ENCODE measurements at regions not wholly inside any gene's neighbourhood (a gene's known extent, or its start where the extent isn't known, plus 50 kb on each side); places are given as distances from the start of the nearest gene placed in this dataset.

DNA sequence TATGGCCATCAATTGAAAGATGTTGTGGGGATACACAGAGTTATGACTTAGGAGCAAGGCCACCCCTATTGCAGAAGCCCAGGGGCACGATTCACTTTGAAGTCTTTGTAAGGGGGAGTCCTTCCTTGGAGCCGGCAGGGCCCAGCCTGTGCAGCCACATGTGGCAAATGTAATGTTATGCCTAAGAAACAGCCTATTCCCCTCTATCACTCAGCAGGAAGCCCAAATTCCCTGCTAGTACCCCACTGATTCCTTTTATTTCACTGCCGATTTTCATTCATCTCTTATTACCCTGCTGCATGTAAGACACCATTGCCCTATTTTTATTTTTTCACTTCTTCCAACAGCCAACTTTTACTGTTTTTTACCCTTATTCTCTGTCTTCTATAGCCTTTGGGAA lies 233.2 kb downstream of the PMP22 start:
- Mint-ChIP-seq H3K36me3 (ENCODE audit: unreplicated experiment) (no peaks in the 10 kb centered on the region), H3K4me3 (ENCODE audit: unreplicated experiment) (no peak overlapping the region), H3K9me3 (ENCODE audit: unreplicated experiment) (no peaks in the 10 kb centered on the region), H3K4me1 (ENCODE audit: low read depth, unreplicated experiment) (no peaks in the 10 kb centered on the region), H3K27ac (ENCODE audit: unreplicated experiment) (no peak overlapping the region), H3K27me3 (ENCODE audit: unreplicated experiment) (peaks cover 3% of the 10 kb centered on the region)
- DNase-seq, result no peak
- TF ChIP-seq, protein P1, sequence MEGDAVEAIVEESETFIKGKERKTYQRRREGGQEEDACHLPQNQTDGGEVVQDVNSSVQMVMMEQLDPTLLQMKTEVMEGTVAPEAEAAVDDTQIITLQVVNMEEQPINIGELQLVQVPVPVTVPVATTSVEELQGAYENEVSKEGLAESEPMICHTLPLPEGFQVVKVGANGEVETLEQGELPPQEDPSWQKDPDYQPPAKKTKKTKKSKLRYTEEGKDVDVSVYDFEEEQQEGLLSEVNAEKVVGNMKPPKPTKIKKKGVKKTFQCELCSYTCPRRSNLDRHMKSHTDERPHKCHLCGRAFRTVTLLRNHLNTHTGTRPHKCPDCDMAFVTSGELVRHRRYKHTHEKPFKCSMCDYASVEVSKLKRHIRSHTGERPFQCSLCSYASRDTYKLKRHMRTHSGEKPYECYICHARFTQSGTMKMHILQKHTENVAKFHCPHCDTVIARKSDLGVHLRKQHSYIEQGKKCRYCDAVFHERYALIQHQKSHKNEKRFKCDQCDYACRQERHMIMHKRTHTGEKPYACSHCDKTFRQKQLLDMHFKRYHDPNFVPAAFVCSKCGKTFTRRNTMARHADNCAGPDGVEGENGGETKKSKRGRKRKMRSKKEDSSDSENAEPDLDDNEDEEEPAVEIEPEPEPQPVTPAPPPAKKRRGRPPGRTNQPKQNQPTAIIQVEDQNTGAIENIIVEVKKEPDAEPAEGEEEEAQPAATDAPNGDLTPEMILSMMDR (IDR thresholded peaks at IDR 0.05; ENCODE audit: partially characterized antibody, unreplicated experiment), result no peak

DNA sequence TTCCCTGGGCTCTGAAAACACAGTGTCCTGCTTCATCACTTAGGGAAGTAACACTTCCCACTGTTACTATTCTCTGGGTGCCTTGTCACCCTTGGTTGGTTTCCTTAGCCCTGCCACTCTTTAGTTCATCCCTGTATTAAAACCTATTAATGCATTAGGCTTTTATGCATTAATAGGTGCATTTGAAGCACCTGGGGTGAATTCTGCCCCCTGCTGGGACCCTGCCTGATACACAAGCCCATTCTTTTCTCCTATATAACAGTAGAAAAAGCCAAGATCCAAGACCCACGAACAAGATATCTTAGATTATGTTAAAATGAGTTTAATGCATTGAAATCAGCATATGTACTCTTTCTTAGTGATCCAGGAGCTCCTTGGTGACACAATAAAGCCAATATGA lies 235.7 kb downstream of the PMP22 start:
- H3K4me1 Mint-ChIP-seq (ENCODE audit: low read depth, unreplicated experiment), result no peaks in the 10 kb centered on the region
- peaks cover 3% of the 10 kb centered on the region for H3K27me3 Mint-ChIP-seq (ENCODE audit: unreplicated experiment)
- H3K36me3 Mint-ChIP-seq (ENCODE audit: unreplicated experiment), result no peaks in the 10 kb centered on the region
- DNase-seq, result no peak
- TF ChIP-seq, protein P1 (IDR thresholded peaks at IDR 0.05; ENCODE audit: partially characterized antibody, unreplicated experiment), result no peak
- H3K9me3 Mint-ChIP-seq (ENCODE audit: unreplicated experiment), result no peaks in the 10 kb centered on the region
- H3K27ac Mint-ChIP-seq (ENCODE audit: unreplicated experiment), result no peak overlapping the region
- no peak overlapping the region for H3K4me3 Mint-ChIP-seq (ENCODE audit: unreplicated experiment)

DNA sequence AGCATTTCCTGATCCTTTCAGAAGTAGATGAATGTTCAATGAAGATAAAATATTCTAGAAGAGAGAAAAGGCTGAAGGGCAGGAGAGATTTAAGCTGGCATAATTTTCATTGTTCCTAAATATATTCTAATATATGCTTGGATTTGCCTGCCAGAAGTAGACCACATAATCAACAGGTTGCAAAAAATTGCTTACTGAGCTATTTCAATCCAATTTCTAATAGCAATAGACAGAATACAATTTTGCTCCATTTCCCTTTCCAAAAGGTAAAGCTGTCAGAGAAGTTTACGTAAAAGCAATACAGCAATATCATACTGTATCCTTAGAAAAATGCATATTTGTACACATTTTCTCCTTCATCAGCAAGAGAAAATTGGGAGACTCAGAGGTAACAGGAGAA lies 237.3 kb downstream of the PMP22 start:
- Mint-ChIP-seq H3K36me3 (ENCODE audit: unreplicated experiment) (no peaks in the 10 kb centered on the region), H3K27ac (ENCODE audit: unreplicated experiment) (no peak overlapping the region), H3K4me3 (ENCODE audit: unreplicated experiment) (no peak overlapping the region), H3K27me3 (ENCODE audit: unreplicated experiment) (peaks cover 3% of the 10 kb centered on the region), H3K4me1 (ENCODE audit: low read depth, unreplicated experiment) (no peaks in the 10 kb centered on the region), H3K9me3 (ENCODE audit: unreplicated experiment) (peaks cover 2% of the 10 kb centered on the region)
- no peak for DNase-seq
- TF ChIP-seq, protein P1 (IDR thresholded peaks at IDR 0.05; ENCODE audit: partially characterized antibody, unreplicated experiment), result no peak

DNA sequence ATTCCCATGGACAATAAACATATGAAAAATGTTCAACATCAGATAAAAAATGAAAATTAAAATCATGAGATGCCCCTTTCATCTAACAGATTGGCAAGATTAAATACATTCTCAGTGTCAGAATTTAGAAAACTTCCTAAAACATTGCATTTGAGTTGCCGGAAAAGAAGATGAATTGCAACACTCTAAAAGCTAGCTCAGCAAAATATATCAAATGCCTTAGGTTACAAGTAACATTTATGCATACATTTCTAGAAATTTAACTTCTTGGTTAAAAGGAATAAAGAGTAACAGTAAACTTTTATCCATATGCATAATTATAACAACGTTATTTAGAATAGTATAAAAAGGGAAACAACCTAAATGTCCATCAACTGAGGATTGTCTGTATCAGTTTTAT lies 239.0 kb downstream of the PMP22 start:
- no peaks in the 10 kb centered on the region for H3K36me3 Mint-ChIP-seq (ENCODE audit: unreplicated experiment)
- peaks cover 2% of the 10 kb centered on the region for H3K9me3 Mint-ChIP-seq (ENCODE audit: unreplicated experiment)
- DNase-seq, result no peak
- TF ChIP-seq, protein P1 (IDR thresholded peaks at IDR 0.05; ENCODE audit: partially characterized antibody, unreplicated experiment), result no peak
- peaks cover 3% of the 10 kb centered on the region for H3K27me3 Mint-ChIP-seq (ENCODE audit: unreplicated experiment)
- H3K27ac Mint-ChIP-seq (ENCODE audit: unreplicated experiment), result no peak overlapping the region
- H3K4me3 Mint-ChIP-seq (ENCODE audit: unreplicated experiment), result no peak overlapping the region
- H3K4me1 Mint-ChIP-seq (ENCODE audit: low read depth, unreplicated experiment), result no peaks in the 10 kb centered on the region

DNA sequence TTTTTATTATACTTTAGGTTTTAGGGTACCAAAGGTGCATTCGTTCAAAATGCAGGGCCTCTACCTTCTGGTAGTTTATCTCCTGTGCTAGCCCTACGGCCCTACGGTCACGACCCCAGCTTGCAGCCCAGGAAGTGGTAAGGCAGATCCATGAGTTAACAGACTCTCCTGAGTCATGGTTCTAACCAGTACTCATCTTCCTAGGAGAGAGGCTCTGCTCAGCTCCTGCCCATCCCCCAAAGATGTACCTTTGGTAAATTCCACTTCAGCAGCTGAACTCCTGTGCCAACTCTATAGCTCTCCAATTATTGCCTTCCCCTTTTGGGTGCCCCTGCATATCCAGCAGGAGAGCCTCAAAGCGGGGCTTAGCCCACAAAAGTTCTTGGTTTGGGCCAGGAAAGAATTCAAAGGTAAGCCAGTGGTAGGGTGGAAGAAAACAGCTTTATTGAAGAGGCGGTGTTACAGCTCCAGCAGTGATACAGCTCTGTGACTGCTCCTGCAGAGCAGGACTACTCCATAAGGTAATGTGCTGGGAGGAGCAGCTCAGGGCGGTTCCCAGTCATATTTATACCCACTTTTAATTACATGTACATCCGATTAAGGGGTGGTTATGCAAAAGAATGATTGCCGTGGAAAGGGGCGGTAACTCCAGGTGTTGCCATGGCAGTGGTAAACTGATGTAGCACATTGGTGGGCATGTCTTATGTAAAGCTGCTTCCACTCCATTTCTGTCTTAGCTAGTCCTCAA lies 241.4 kb downstream of the PMP22 start:
- Mint-ChIP-seq H3K36me3 (ENCODE audit: unreplicated experiment) (no peaks in the 10 kb centered on the region), H3K4me1 (ENCODE audit: low read depth, unreplicated experiment) (no peaks in the 10 kb centered on the region), H3K27ac (ENCODE audit: unreplicated experiment) (no peak overlapping the region), H3K4me3 (ENCODE audit: unreplicated experiment) (no peak overlapping the region), H3K27me3 (ENCODE audit: unreplicated experiment) (no peaks in the 10 kb centered on the region), H3K9me3 (ENCODE audit: unreplicated experiment) (peaks cover 2% of the 10 kb centered on the region)
- DNase-seq, result no peak
- TF ChIP-seq, protein P1 (IDR thresholded peaks at IDR 0.05; ENCODE audit: partially characterized antibody, unreplicated experiment), result no peak

All from glutamatergic neuron (in vitro differentiated cells).